HG02884 (cell line): ENCODE measurements at regions not wholly inside any gene's neighbourhood (a gene's known extent, or its start where the extent isn't known, plus 50 kb on each side); places are given as distances from the start of the nearest gene placed in this dataset.

Experiments used
- ATAC-seq: cut with Tn5 transposase; IDR thresholded peaks from one replicate; pipeline ENCODE4 v1.9.1; 2021; ENCODE audit warnings: mild to moderate bottlenecking, moderate library complexity; ENCODE audit not compliant: unreplicated experiment

DNA sequence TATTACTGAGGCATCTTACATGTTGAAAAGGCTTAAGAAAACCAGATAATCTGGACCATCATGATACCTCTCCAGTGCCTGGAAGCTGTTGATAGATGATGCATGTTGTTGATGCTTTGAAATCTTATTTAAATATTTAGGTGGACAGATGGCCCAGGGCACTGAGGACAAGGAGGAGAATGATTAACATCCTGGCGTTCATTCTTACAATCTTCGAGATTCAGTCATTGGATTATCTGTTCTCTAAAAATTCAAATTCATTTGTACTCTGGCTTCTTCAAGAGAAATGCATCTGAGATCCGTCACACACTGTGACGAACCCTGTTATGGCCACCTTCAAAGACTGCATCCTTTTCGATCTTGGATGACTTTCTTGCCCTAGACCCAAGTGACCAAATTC is 121.3 kb upstream of the IGF1 start:
- ATAC-seq: no peak

DNA sequence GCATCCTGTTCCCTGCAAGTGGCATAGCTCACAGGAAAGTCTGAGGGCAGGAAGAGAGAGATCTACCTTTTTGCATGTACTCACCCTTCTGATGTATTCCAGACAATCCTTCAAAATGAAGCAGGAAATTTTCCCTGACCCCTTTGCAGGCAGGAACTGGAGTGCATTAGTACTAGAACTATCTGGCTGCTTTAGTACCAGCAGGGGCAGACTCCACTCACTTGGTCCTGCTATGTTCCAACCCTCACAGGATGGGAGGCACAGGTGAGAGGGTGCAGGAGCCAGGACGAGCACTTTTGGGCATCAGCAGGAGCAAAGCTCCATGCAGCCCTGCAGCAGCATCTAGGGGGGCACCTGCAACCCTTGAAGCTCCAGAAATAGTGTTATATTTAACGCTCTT is 116.3 kb upstream of the IGF1 start:
- ATAC-seq: no peak

DNA sequence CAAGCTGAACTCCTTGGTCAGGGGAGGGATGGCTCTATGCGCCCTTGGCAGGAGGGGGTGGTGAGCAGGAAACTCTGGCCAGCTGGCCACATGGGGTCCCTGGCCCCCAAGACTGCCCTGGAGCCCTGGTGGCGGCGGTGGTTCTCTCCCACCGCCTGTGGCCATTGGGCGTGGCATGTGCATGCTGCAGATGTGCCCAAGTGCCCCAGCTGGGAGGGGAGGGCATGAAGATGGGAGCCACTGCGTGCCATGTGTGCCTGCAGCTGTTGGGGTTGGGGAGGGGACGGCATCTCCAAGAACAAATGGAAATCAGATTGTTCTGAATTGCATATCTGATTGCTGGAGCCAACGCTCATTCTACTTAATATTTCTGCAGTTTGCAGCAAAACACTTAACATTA is 115.7 kb upstream of the IGF1 start:
- ATAC-seq: no peak

DNA sequence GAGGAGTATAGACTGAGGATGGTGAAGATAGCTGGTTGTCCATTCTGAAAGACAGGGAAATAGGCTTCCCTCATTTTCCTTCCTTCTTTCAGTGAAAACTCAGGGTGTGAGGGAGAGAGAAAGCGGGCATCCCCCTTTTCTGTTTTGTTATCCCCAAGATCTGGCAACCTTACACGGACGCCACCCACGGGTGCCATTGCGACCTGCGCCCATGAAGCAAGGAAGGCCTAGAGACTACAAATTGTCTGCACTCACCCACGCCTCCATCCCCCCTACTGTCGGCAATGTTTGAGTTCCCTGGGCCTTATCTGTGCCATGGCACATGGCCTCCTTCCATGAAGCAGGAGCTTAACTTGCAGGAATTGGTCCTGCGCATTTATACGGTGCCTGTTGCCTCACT is 115.0 kb upstream of the IGF1 start:
- no peak for ATAC-seq

DNA sequence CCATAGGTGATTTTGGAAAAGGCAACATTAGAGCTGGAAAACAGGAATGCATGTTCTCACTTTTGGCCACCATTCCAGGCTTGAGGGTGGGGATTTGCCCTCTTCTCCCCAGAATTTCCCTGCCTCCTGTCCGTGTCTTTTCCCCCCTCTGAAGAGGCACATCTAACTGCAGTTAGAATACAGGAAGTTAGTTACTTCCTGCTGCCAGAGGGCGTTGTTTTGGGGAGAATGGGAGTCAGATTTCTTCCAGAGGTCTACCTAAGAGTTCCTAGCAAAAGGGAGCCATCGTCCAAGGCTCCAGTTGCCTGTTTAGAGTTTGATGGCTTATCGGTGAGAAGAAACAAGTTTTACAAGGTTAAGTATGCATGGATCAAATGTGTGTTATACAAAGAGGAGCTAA is 112.8 kb upstream of the IGF1 start:
- no peak for ATAC-seq

DNA sequence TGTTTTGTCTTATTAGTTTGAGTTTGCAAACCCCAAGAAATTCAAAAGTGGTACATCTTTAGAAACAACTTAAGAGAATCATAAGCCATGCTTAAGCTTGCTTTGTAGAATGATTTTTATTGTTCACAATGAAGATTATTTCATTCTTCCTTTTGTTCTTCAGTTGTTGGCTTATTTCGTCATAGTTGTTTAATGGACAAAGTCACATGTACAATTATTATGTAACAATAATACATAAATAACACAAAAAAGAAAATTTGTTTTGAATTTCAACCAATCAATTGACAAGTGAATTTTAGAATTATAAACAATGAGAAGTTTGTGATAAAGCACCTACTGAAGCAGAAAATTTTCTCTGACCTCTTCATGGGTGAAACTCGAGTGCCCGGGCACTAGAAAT is 111.8 kb upstream of the IGF1 start:
- no peak for ATAC-seq

DNA sequence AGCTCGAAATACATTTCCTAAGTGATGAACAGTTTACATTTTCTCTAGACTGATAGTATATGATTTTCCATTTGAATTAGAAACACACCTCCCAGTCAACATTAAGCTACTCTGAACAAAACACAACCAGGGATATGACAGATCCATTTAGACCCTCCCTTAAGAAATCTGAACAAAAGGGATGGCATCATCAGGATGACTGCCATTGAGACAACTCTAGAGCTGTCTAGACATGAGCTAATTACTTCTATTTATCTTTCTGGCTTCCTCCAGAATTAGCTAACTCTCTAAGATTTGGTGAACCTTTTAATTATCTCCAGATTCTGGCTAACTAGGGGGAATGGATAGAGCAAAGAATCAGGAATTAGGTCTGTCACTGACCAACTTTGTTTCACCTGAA is 92.9 kb upstream of the IGF1 start:
- no peak for ATAC-seq

DNA sequence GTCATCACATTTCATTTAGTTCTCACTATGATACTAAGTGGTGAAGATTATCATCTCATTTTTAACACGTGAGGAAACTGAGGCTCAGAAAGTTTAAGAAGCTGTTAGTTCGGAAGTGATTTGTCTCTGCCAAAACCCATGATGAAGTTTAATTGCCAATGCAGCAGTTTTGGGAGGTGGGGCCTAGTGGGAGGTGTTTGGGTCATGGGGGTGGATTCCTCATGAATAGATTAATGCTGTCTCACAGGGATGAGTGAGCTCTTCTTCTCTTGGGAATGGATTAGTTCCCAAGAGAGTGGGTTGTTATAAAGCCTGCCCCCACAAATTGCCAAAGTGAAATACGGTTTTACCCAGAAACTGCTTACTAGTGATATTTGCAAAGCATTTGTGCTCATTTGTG is 91.5 kb upstream of the IGF1 start:
- no peak for ATAC-seq

DNA sequence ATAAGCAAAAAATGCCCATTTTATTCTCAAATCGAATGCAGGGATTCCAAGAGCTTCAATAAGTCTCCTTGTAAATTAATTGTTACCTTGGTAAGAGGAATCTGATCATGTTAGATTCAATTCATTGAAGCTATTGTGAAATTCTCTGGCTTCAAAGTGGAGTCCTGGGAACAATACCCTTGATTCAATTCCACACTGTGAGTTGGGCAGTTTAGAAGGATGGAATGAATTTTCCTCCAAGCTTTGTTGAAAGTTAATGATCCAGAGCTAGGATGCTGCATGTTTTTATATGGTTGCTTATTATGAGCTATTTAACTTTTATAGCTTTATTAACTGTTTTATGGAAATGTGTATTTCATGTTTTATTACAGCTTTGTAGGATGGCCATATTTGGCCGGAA is 89.9 kb upstream of the IGF1 start:
- ATAC-seq: no peak

DNA sequence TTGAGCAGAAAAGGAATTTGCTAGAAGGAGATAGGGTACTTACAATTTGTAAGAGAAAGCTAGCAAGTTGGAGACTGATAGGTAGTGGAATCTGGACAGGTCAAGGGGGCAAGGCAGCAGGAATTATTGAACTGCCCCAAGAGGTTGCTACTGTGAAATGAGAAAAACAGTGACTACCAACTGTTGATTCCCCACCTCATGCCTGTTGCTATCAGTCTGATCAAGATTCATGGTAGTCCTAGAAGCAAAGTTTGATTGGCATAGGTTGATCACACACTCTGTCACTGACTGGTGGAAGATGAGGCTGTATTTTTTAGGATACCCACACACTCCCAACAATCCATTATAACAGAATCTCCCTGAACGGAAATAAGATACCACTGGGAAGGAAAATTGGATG is 89.4 kb upstream of the IGF1 start:
- ATAC-seq: no peak

DNA sequence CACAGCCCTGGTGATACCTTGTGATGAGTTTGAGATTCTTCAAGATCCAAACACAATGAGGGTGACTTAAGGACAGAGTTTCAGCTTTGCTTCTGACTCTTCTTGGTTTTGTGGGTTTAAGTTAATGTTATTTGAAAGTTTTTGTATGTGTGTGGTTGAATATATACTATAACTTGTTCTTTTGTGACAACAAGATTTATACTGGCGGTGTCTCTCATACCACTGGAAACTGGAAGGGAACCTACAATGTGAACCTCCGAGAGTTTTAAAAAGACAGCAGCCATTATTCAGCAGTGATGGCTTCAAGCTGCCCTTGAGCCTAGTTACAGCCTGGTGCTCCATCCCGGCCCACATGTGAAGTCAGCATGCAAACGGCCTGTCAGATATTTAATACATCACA is 87.9 kb upstream of the IGF1 start:
- no peak for ATAC-seq

DNA sequence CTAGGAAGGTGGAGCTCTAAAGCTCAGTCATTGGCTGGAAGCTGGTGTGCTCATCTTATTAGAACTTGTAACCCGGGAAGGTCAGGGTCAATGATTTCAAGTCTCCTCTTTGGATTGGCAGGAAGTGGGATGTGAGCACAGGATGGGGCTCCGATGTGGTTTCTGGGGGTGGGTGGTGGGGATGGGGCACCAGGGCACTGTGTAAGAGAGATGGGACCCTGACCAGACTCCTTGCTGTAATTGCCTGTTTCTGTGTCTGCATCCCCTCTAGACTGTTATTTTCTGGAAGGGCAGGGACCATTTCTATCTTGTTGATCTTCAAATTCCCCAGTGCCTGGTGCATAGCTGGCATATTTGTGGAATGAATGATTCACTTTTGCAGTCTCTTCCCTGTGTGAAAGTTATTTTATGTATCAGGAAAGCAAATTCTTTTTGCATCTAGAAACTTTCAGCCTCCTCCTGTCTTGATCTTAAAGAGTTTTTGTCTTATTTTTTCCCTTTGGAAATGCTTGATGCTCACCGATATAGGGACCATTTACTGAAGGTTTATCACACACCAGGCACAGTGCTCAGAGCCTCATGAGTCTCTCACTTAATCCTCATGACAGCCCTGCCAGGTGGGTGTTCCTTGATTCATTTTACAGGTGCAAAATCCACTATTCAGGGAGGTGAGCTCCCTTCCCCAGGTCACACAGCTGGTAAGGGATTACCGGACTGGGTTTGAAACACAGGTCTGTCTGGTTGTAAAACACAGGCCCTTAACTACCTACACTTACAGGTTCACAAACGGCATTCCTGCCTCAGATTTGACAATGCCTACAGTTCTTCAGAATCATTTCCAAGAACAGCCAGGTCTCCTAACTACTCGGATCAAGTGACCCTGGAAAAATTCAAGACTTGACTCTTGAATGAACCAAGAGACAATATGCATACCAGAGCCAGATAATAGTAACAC is 86.9 kb upstream of the IGF1 start:
- ATAC-seq: no peak

DNA sequence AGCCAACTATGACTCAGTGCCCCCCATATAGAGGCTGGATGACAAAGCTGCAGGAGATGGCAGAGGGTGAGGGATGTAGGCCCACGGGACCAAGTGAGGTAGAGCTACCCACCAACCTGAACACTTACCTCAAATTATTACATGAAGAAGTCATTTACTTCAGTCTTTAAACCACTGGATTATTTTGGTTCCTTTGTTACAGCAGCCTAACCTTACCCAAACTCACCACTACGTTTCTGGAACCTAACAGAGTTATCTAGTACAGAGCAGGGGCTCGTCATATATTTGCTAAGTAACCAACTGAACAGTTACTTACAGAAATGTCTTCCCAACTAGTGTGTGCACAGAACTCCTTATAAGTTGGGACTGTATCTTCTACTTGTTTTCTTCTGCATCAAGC is 85.2 kb upstream of the IGF1 start:
- ATAC-seq: no peak

DNA sequence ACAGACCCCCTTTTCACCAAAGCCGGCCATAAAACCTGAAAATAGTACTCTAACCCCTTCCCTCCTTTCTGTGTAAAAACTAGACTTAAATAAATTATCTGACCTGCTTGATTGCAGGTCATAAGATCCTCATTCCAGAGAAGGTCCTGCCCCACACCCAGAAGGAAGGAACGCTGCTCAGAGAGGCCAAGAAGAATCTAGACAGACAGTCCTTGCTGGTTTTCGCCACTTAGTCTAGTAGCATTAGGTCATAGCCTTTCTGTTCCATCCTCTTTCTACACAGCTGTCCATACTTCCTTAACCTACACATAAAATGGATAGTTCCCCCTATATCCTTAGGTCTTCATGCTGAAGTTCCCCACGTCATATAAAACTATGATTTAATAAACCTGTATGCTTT is 83.7 kb upstream of the IGF1 start:
- no peak for ATAC-seq

DNA sequence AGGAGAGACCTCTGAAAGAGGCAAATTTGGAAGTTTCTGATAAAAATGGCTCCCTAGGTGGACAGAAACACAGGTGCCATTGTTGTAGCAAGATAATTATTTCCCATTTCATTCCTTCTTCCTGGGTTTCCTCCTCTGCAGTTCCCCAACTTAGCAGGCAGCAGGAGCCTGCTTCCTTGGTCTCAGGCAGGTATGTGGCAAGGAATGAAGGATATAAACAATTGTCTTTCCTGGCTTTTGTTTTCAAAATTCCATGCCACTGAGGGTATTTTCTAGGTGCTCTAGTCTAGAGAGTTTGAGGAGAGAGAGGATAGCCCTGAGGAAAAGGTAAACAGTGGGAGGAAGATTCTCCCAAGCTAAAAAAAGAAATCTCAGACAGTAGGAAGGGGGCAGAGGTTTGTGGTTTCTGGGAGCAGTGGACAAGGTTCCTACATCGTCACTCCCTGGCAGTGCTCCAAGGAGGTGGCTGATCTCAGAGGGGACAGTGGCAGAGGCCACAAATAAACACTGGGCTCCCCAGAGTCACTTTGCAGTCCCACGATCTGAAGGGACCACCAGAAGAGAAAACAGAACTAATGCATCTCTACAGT is 82.6 kb upstream of the IGF1 start:
- no peak for ATAC-seq

DNA sequence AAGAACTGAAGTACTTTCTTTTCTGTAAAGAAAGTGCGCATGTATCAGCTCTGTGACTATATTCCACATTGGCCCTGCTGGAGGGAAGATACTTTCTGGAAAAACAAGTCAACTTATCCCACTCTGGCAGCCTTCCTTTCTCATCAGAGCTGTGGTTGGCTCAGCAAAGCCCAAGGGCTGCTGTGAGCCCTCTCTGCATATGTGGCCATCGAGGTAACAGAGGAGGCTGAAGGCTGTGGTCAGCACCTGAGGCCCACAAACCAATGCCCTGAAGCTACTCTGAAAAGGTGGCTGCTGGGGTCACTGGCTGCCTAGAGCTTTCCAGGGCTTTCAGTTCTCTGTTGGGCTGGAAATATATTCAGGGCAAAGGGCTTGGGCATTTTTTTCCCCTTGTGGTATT is 70.8 kb upstream of the IGF1 start:
- ATAC-seq: no peak

DNA sequence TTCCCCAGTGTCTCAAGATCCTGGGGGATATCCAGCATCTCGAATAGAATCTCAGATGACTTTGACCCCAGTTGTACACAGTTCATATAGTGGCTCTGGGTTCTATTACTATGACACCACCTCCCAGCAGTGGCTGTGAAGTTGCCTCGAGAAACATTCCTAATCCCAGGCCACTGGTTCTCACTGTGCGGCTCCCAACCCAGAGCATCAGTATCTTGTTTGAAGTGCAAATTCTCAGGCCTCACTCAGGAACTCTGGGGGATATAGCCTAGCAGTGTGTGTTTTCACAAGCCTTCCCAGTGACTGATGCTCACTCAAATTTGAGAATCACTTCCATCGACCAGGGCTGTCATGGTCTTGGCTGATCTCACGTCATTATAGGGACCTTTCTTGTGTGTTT is 69.3 kb upstream of the IGF1 start:
- ATAC-seq: no peak

DNA sequence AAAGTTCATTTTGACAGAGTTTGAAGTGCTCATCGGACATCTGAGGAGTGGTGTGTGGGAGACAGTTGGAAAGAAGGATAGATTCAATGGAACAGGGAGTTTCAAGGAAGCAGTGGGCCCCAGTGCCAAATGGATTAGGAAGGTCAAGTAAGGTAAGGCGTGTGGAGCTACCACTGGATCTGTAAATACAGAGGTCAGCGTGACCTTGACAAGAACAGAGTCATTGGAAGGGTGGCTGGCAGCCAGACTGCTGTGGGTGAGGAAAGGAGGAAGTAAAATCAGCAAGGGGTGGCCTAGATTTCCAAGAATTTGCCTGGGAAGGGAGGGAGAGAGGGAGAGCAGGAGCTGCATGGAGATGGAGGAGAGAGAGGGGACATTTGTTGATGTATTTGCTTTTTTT is 68.2 kb upstream of the IGF1 start:
- ATAC-seq: no peak

DNA sequence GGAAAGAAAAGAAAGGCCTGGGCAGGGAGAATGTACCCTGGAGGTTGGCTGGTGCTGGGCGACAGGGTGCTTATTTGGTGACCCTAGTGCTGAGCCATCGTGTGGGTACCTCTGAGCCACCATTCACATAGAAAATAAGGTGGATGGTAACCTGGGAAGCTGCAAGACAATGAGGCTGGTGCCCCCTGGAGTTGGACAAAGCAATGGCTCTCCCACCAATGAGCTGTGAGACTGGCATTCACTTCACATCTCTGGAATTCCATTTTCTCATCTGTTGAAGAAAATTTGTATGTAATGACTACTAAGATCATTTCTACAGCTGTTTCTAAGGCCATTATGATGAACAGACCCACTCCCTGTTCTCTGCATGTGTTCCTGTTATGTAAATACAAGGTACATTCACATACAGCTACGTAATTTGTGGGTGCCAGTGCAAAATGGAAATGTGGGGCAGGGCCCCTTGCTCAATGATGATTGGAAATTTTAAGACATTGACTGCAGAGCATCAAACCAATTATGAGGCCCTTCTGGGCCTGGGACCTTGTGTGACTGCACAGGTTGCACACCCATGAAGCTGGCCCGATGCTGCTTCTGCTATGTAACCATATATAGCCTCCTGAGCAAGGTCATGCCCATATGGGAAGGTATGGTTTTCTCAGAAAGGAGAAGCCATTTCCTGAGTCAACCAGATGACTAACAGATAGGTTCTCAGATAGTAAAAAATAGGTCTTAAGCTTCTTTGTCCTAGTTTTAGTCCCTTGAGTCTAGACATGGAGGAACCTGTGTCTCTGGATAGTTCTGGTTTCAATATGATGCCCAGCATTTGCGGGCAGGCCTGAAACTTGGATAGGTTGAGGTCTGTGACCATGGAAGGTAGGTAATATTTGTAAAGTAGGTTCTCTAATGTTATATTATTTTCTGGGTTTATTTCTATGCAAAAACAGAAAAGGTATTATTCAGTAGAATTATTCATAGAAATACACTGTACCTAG is 63.4 kb upstream of the IGF1 start:
- no peak for ATAC-seq

DNA sequence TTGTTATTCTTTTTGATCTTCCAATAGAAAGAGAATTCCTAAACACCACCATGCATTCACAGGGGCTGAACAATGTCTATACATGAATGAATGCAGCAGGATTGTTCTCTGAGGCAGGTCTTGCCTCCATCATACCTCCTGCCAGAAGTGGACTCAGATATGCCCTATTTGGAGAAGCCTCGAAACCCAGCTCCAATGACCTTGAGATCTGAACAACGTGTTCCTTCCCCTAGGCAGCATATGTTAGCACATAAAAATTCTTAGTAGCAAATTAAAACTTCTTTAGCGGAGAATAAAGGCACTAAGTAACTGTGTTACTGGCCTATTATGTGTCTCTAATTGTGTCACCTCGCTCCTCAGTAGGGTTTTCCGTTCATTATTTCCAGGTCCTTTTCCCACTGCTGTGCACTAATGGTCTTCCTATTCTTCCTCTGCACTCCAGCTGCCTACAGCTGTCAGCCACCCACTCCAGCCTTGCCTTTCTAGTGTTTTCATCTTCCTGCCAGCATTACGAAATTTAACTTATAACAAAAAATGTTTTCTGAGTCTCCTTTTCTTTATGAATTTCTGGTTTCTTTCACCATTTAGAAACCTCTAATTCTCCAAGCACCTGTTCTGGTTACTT is 62.6 kb upstream of the IGF1 start:
- no peak for ATAC-seq

DNA sequence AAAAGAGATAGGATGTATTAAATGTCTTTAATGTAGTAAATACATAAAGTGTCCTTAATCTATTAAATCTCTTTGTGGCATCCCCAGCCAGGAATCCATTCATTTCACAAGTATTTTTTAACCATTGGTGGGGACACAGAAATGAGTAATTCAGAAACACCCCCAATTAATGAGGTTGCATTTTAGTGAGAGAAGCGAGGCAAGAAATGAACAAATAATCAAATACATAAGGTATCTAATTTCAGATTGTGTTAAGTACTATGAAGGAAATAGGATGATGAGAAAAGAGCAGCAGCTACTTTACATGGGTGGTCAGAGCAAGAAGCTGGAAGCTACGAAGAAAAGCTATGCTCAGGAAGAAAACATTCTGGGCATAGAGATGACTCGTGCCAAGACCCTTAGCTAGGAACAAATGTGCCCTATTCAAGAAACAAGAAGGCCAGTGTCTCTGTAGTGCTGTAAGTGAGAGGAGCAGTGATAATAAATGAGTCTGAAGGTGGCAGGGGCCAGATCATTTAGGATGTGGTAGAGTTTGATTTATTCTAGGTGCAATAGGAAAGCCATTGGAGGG is 60.5 kb upstream of the IGF1 start:
- no peak for ATAC-seq
